ENCODE measurements at regions not wholly inside any gene's neighbourhood (a gene's known extent, or its start where the extent isn't known, plus 50 kb on each side); places are given as distances from the start of the nearest gene placed in this dataset.

DNA sequence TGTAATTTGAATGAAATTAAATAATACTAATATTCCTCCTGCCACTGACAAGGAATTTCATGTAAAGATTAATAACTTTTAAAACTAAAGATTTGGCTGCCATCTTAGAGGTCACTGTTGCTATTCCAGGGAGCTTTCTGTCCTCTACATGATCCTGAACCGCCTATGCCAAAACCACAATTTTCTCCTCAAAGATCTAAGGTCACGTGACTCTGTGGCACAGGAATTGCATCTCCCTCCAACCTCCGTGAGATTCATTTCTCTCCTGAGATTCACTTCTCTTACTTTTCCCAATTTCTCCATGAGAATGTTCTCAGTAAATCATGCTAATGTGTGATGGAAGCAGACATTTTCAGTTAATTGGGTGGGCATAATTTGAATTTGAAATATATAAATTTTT is 379.6 kb upstream of the TSHZ2 start:
- FAIRE-seq: no peak
- Histone ChIP-seq H3K9ac (ENCODE audit: control insufficient read depth, insufficient read depth, low read length) (no peak overlapping the region), H3K9me3 (replicated peaks; ENCODE audit: control insufficient read depth, insufficient read depth, low read length) (no peaks in the 10 kb centered on the region), H3K4me2 (ENCODE audit: control insufficient read depth, insufficient read depth) (no peak overlapping the region), H2AFZ (ENCODE audit: control insufficient read depth, low read depth, low read length) (no peak overlapping the region), H3K79me2 (ENCODE audit: control insufficient read depth, insufficient read depth, low read length) (no peaks in the 10 kb centered on the region), H3K4me3 (no peak overlapping the region), H3K36me3 (ENCODE audit: control insufficient read depth in 2 of 2, insufficient read depth in 2 of 2, low read length in 1 of 2) (no peaks in the 10 kb centered on the region), H4K20me1 (ENCODE audit: control insufficient read depth, insufficient read depth) (no peaks in the 10 kb centered on the region), H3K4me1 (ENCODE audit: control insufficient read depth, insufficient read depth, low read length) (no peaks in the 10 kb centered on the region), H3K27ac (ENCODE audit: control insufficient read depth, insufficient read depth) (no peak overlapping the region), H3K27me3 (replicated peaks in 1 of 2; ENCODE audit: control insufficient read depth in 2 of 2, insufficient read depth in 2 of 2, low read length in 1 of 2) (no peaks in the 10 kb centered on the region)
- 10% methylated on average over 3 of the region's 3 CpGs for WGBS (ENCODE audit: insufficient coverage, insufficient replicate concordance, low lambda C conversion rate, missing lambda C conversion rate)
- TF ChIP-seq GATAD2B (conservative IDR thresholded peaks at IDR 0.05; ENCODE audit: low read depth): no peak
- TF ChIP-seq IRF5 (IDR thresholded peaks at IDR 0.05; ENCODE audit: borderline replicate concordance): no peak
- no peak for TF ChIP-seq NR2F1 (conservative IDR thresholded peaks at IDR 0.05)
- TF ChIP-seq, protein P1, sequence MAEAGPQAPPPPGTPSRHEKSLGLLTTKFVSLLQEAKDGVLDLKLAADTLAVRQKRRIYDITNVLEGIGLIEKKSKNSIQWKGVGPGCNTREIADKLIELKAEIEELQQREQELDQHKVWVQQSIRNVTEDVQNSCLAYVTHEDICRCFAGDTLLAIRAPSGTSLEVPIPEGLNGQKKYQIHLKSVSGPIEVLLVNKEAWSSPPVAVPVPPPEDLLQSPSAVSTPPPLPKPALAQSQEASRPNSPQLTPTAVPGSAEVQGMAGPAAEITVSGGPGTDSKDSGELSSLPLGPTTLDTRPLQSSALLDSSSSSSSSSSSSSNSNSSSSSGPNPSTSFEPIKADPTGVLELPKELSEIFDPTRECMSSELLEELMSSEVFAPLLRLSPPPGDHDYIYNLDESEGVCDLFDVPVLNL (IDR thresholded peaks at IDR 0.05; ENCODE audit: low read depth, low read length): no peak
- TF ChIP-seq, protein P2, sequence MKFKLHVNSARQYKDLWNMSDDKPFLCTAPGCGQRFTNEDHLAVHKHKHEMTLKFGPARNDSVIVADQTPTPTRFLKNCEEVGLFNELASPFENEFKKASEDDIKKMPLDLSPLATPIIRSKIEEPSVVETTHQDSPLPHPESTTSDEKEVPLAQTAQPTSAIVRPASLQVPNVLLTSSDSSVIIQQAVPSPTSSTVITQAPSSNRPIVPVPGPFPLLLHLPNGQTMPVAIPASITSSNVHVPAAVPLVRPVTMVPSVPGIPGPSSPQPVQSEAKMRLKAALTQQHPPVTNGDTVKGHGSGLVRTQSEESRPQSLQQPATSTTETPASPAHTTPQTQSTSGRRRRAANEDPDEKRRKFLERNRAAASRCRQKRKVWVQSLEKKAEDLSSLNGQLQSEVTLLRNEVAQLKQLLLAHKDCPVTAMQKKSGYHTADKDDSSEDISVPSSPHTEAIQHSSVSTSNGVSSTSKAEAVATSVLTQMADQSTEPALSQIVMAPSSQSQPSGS (IDR thresholded peaks at IDR 0.05; ENCODE audit: low read length): no peak
- TF ChIP-seq CBX3 (IDR thresholded peaks at IDR 0.05; ENCODE audit: borderline replicate concordance, low read depth): no peak
- TF ChIP-seq MYC (IDR thresholded peaks at IDR 0.05; ENCODE audit: insufficient read depth, insufficient read length, insufficient replicate concordance, low read length, severe bottlenecking): no peak
- TF ChIP-seq IKZF1 (conservative IDR thresholded peaks at IDR 0.05): no peak
- no peak for TF ChIP-seq CBFB (IDR thresholded peaks at IDR 0.05; ENCODE audit: low read depth)
- in situ Hi-C loops (cut with MboI) (no loop called here), intact Hi-C loops (cut with micrococcal nuclease; ENCODE audit: unreplicated experiment) (no loop called here)
- SMC1A ChIA-PET (ENCODE audit: uncharacterized antibody, unreplicated experiment): no interaction called here
- POLR2A ChIA-PET: no interaction called here
- ATAC-seq: no peak
- BruUV-seq (replicated peaks): no TSS peak
- CTCF ChIA-PET: no interaction called here
- RAD21 ChIA-PET (ENCODE audit: unreplicated experiment): no interaction called here
- DNase-seq (ENCODE audit: low read depth, low spot score): no peak

All from GM12878 (cell line).